Naive thymus-derived CD4-positive, alpha-beta T cell (primary cell): ENCODE measurements at regions not wholly inside any gene's neighbourhood (a gene's known extent, or its start where the extent isn't known, plus 50 kb on each side); places are given as distances from the start of the nearest gene placed in this dataset.
"Not testable (repeated sequence)": the region's sequence is repeated elsewhere in the genome, so short reads cannot be mapped to it uniquely, and the experiment has no call there.

Source experiments
- ATAC-seq: fragments of 150-1000 bp; cut with Tn5 transposase; 2 replicates; pipeline ENCODE4 v1.10.0; 2021; ENCODE audit warnings: mild to moderate bottlenecking, moderate library complexity
- CTCF ChIA-PET: fragments of 350-600 bp; sonication (Branson Sonifier 250); formaldehyde crosslinking; loops from one replicate; lab custom pipeline; 2021; ENCODE audit warnings: antibody characterized with exemption; lab: Charles Lee
- POLR2A ChIA-PET: fragments of 350-600 bp; sonication (Branson Sonifier 250); formaldehyde crosslinking; loops from one replicate; lab custom pipeline; 2021; ENCODE audit warnings: antibody characterized with exemption, inconsistent platforms; lab: Charles Lee
- DNase-seq, 9 donors: peaks; one replicate each; pipeline versions ENCODE4 v3.0.0 to v3.0.0-alpha.2; 2020 to 2022; ENCODE audit warnings: mixed read lengths in 1 of 9
- H3K27ac ChIP-seq: one replicate; pipeline ENCODE4 v1.7.0; 2013; ENCODE audit warnings: mild to moderate bottlenecking, low read depth, low read length, moderate library complexity
- H3K27me3 ChIP-seq, 2 donors: one replicate each; pipeline ENCODE4 v1.7.0; 2013; ENCODE audit warnings: low read length in 2 of 2, mild to moderate bottlenecking in 2 of 2, moderate library complexity in 2 of 2; ENCODE audit not compliant: control insufficient read depth in 2 of 2, insufficient read depth in 2 of 2
- H3K36me3 ChIP-seq, 3 experiments: 1 replicate in 2 of 3; 2 replicates in 1 of 3; pipeline ENCODE4 v1.7.0; 2013; ENCODE audit warnings: low read length in 3 of 3, mild to moderate bottlenecking in 3 of 3, moderate library complexity in 1 of 3; ENCODE audit not compliant: insufficient read depth in 3 of 3, control insufficient read depth in 2 of 3
- H3K4me1 ChIP-seq, 2 donors: one replicate each; pipeline ENCODE4 v1.7.0; 2013; ENCODE audit warnings: low read length in 2 of 2, mild to moderate bottlenecking in 2 of 2, moderate library complexity in 1 of 2; ENCODE audit not compliant: control insufficient read depth in 2 of 2, insufficient read depth in 2 of 2
- H3K4me3 ChIP-seq: 2 replicates; pipeline ENCODE4 v1.7.0; 2013; ENCODE audit warnings: mild to moderate bottlenecking, low read length
- H3K9me3 ChIP-seq, 3 experiments: 1 replicate in 2 of 3; 2 replicates in 1 of 3; pipeline ENCODE4 v1.7.0; 2013; ENCODE audit warnings: low read length in 3 of 3; ENCODE audit not compliant: control insufficient read depth in 2 of 3
- H3K27ac Mint-ChIP-seq, 9 donors: one replicate each; pipeline ENCODE4 v1.8.0; 2020 to 2022; ENCODE audit warnings: mixed read lengths in 9 of 9, mild to moderate bottlenecking in 8 of 9, moderate library complexity in 5 of 9, inconsistent platforms in 2 of 9
- H3K27me3 Mint-ChIP-seq, 5 donors: one replicate each; pipeline ENCODE4 v1.8.0; 2021 to 2022; ENCODE audit warnings: mixed read lengths in 5 of 5, mild to moderate bottlenecking in 1 of 5
- H3K36me3 Mint-ChIP-seq, 5 donors: one replicate each; pipeline ENCODE4 v1.8.0; 2020 to 2022; ENCODE audit warnings: mixed read lengths in 5 of 5, mild to moderate bottlenecking in 3 of 5, inconsistent platforms in 1 of 5
- H3K4me1 Mint-ChIP-seq, 7 donors: one replicate each; pipeline ENCODE4 v1.8.0; 2020 to 2022; ENCODE audit warnings: mixed read lengths in 7 of 7, mild to moderate bottlenecking in 3 of 7, inconsistent platforms in 1 of 7
- H3K4me3 Mint-ChIP-seq, 10 donors: one replicate each; pipeline ENCODE4 v1.8.0; 2020 to 2022; ENCODE audit warnings: mild to moderate bottlenecking in 10 of 10, mixed read lengths in 10 of 10, moderate library complexity in 6 of 10, inconsistent platforms in 2 of 10
- H3K9me3 Mint-ChIP-seq, 11 donors: one replicate each; pipeline ENCODE4 v1.8.0; 2020 to 2022; ENCODE audit warnings: mixed read lengths in 11 of 11, mild to moderate bottlenecking in 4 of 11, inconsistent platforms in 1 of 11, moderate library complexity in 1 of 11
- intact Hi-C, 2 donors: fragments of 100-400 bp; cut with micrococcal nuclease; formaldehyde crosslinking; loops; one replicate each; pipeline ENCODE4 v1.15.1; 2023

DNA sequence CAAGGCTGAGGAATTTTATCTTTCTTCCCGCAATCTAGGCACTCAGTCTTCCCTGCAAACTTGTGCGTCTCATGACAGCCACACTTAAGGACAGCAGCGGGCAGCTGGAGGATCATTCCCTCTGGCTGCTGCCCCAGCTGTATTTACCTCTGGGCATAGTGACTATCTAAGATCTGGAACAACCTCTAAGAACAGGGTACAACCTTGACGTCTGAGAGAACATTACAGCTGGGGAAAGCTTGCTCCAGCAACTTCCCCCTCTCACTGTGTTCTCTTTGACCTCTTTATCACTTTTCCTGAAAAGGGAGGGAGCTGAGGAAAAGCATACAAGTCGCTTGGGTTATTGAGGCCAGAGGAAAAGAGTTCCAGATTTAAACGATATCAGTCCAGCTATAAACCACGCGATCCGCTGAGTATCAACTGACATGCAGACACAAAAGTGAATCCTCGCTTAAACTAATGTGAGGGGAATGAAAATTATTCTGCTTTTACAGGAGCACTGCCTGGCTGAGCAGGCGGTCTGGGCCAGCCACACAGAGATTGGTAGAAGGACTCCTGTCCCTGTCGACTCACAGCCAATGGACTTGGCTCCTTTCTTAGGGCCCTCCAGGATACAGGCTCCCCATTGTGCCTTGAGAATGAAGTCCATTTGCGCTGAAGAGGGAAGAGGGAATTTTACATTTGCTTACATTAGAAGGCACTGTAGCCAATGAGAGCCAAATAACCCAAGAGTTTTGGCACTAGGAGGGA lies 153.3 kb downstream of the QRSL1 start:
- no peak overlapping the region for H3K27ac ChIP-seq
- no peaks in the 10 kb centered on the region for H3K4me1 ChIP-seq
- no peaks in the 10 kb centered on the region for H3K27me3 ChIP-seq
- Mint-ChIP-seq H3K9me3 (peaks cover 5 to 38% (median 15%) of the 10 kb centered on the region in 11 donors), H3K27ac (no peak overlapping the region), H3K4me1 (no peaks in the 10 kb centered on the region), H3K4me3 (no peak overlapping the region), H3K36me3 (no peaks in the 10 kb centered on the region), H3K27me3 (peaks cover 0 to 35% (median 21%) of the 10 kb centered on the region in 5 donors)
- CTCF ChIA-PET: no interaction called here
- H3K4me3 ChIP-seq: no peak overlapping the region
- intact Hi-C loops: no loop called here
- ATAC-seq (no peak), DNase-seq (no peak)
- H3K9me3 ChIP-seq: no peaks in the 10 kb centered on the region
- POLR2A ChIA-PET: no interaction called here
- no peaks in the 10 kb centered on the region for H3K36me3 ChIP-seq

- POLR2A ChIA-PET, H3K4me1 Mint-ChIP-seq, H3K36me3 Mint-ChIP-seq, DNase-seq, H3K4me1 ChIP-seq, H3K27ac ChIP-seq, ATAC-seq, H3K4me3 ChIP-seq, CTCF ChIA-PET, H3K9me3 ChIP-seq, intact Hi-C loops, H3K4me3 Mint-ChIP-seq, H3K36me3 ChIP-seq, H3K27me3 ChIP-seq: not testable (repeated sequence)
- Mint-ChIP-seq H3K27me3 (peaks cover 0 to 34% (median 26%) of the 10 kb centered on the region in 5 donors), H3K9me3 (peaks cover 6 to 44% (median 15%) of the 10 kb centered on the region in 11 donors), H3K27ac (peak overlapping the region in 1 of 9 donors; percentile 4)
These were observed 150.2 kb downstream of the QRSL1 start for GRCh38 chr6:106779552-106779951.

DNA sequence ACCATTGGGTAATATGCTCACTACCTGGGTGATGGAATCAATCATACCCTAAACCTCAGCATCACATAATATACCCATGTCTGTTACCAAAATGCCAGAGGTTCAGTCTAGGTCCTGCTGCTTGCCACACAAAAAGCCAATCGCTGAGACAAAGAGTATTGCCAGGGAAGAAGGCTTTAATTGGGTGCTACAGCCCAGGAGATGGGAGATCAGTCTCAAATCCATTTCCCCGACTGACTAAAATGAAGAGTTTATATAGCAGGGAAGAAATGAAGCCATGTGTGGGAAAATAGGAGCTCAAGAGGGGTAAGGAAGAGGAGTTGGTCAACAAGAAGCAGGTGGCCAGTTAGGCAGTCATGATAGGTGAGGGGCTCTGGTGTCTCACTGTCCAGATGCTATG lies 149.6 kb downstream of the QRSL1 start:
- intact Hi-C loops: no loop called here
- H3K27ac Mint-ChIP-seq: no peak overlapping the region
- Histone ChIP-seq H3K9me3 (no peaks in the 10 kb centered on the region), H3K4me3 (no peak overlapping the region), H3K4me1 (no peaks in the 10 kb centered on the region), H3K36me3 (no peaks in the 10 kb centered on the region), H3K27ac (no peak overlapping the region), H3K27me3 (no peaks in the 10 kb centered on the region)
- no peak for ATAC-seq
- no peak for DNase-seq
- H3K4me1 Mint-ChIP-seq: no peaks in the 10 kb centered on the region
- ChIA-PET CTCF (no interaction called here), POLR2A (no interaction called here)
- H3K9me3 Mint-ChIP-seq: peaks cover 6 to 44% (median 15%) of the 10 kb centered on the region in 11 donors
- no peak overlapping the region for H3K4me3 Mint-ChIP-seq
- H3K27me3 Mint-ChIP-seq: peaks cover 0 to 34% (median 26%) of the 10 kb centered on the region in 5 donors
- H3K36me3 Mint-ChIP-seq: no peaks in the 10 kb centered on the region

GRCh38 chr6:106773996-106774629 lies 144.7 kb downstream of the QRSL1 start:
- Histone ChIP-seq H3K36me3 (no peaks in the 10 kb centered on the region), H3K4me1 (no peaks in the 10 kb centered on the region), H3K4me3 (no peak overlapping the region), H3K9me3 (no peaks in the 10 kb centered on the region), H3K27ac (no peak overlapping the region), H3K27me3 (no peaks in the 10 kb centered on the region)
- Mint-ChIP-seq H3K4me1 (no peaks in the 10 kb centered on the region), H3K9me3 (peaks cover 3 to 34% (median 13%) of the 10 kb centered on the region in 11 donors), H3K4me3 (no peak overlapping the region), H3K27ac (no peak overlapping the region), H3K36me3 (peaks cover 0 to 4% (median 0%) of the 10 kb centered on the region in 5 donors), H3K27me3 (peaks cover 0 to 28% (median 16%) of the 10 kb centered on the region in 5 donors)
- intact Hi-C loops: no loop called here
- no peak for ATAC-seq
- POLR2A ChIA-PET: no interaction called here
- CTCF ChIA-PET: no interaction called here
- DNase-seq: no peak

- DNase-seq (no peak), ATAC-seq (no peak)
- Histone ChIP-seq H3K9me3 (no peaks in the 10 kb centered on the region), H3K4me1 (no peaks in the 10 kb centered on the region), H3K27ac (no peak overlapping the region), H3K36me3 (no peaks in the 10 kb centered on the region), H3K4me3 (no peak overlapping the region), H3K27me3 (no peaks in the 10 kb centered on the region)
- intact Hi-C loops: no loop called here
- peaks cover 0 to 23% (median 11%) of the 10 kb centered on the region in 5 donors for H3K27me3 Mint-ChIP-seq
- H3K9me3 Mint-ChIP-seq: peaks cover 0 to 34% (median 8%) of the 10 kb centered on the region in 11 donors
- no peak overlapping the region for H3K27ac Mint-ChIP-seq
- H3K36me3 Mint-ChIP-seq: peaks cover 0 to 4% (median 0%) of the 10 kb centered on the region in 5 donors
- H3K4me3 Mint-ChIP-seq: no peak overlapping the region
- POLR2A ChIA-PET: no interaction called here
- CTCF ChIA-PET: no interaction called here
- H3K4me1 Mint-ChIP-seq: no peaks in the 10 kb centered on the region
These were observed 144.1 kb downstream of the QRSL1 start for GRCh38 chr6:106773522-106773921.

DNA sequence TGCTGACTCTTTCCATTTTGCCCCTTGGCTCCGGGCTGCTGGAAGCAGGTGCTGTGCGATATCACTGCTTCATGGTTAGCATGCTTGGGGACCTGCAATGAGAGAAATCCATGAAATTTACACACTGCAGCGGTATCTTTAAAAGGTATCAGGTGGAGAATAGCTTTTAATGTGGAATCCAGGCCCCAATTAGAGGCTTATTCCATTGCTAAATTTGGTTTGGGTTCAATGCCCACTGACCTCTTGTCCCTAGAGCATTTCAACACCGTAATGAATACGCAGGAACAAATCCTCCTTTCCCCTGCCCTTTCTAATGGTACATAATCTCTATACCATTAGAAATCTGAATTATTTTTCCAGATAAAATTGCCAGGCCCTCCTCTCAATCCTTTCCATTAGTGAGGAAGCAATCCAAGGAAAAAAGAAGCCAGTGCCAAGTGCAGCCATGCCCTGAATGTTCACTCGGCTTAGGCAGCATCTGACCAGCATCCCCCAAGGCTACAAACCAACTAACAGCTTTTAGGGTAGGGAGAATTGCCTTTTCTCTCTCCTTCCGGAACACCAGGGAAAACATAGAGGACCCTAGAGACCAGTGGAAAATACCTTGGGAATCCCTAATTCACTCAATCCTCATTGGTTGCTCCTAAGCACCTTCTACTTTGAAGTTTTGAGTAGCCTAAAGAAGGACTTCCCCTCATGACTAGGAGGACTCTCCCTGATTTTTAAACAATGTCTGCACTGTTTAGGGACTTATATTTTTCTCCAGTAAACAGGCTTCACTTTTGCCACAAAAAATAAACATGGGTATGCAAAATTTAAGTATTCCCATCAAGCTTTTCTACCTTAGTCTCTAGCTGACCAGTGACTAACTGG lies 143.1 kb downstream of the QRSL1 start:
- Histone ChIP-seq H3K9me3 (no peaks in the 10 kb centered on the region), H3K4me3 (no peak overlapping the region), H3K4me1 (no peaks in the 10 kb centered on the region), H3K27me3 (no peaks in the 10 kb centered on the region), H3K27ac (no peak overlapping the region), H3K36me3 (no peaks in the 10 kb centered on the region)
- no peak for ATAC-seq
- no peak for DNase-seq
- peaks cover 0 to 17% (median 10%) of the 10 kb centered on the region in 5 donors for H3K27me3 Mint-ChIP-seq
- no peak overlapping the region for H3K27ac Mint-ChIP-seq
- peaks cover 0 to 39% (median 8%) of the 10 kb centered on the region in 11 donors for H3K9me3 Mint-ChIP-seq
- no peaks in the 10 kb centered on the region for H3K4me1 Mint-ChIP-seq
- peaks cover 0 to 4% (median 0%) of the 10 kb centered on the region in 5 donors for H3K36me3 Mint-ChIP-seq
- ChIA-PET CTCF (no interaction called here), POLR2A (no interaction called here)
- no peak overlapping the region for H3K4me3 Mint-ChIP-seq
- intact Hi-C loops: no loop called here
